ENCODE measurements at regions not wholly inside any gene's neighbourhood (a gene's known extent, or its start where the extent isn't known, plus 50 kb on each side); places are given as distances from the start of the nearest gene placed in this dataset.

GRCh38 chr22:48478529-48479265 is 1349.0 kb downstream of the BRD1 start:
- no peak for DNase-seq (ENCODE audit: low spot score)

GRCh38 chr22:48478124-48478523 is 1349.5 kb downstream of the BRD1 start:
- no peak for DNase-seq (ENCODE audit: low spot score)

- DNase-seq (ENCODE audit: low spot score): no peak
These were observed 1350.5 kb downstream of the BRD1 start for GRCh38 chr22:48477031-48477721.

- no peak for DNase-seq (ENCODE audit: low spot score)
These were observed 1351.1 kb downstream of the BRD1 start for GRCh38 chr22:48476577-48476976.

DNA sequence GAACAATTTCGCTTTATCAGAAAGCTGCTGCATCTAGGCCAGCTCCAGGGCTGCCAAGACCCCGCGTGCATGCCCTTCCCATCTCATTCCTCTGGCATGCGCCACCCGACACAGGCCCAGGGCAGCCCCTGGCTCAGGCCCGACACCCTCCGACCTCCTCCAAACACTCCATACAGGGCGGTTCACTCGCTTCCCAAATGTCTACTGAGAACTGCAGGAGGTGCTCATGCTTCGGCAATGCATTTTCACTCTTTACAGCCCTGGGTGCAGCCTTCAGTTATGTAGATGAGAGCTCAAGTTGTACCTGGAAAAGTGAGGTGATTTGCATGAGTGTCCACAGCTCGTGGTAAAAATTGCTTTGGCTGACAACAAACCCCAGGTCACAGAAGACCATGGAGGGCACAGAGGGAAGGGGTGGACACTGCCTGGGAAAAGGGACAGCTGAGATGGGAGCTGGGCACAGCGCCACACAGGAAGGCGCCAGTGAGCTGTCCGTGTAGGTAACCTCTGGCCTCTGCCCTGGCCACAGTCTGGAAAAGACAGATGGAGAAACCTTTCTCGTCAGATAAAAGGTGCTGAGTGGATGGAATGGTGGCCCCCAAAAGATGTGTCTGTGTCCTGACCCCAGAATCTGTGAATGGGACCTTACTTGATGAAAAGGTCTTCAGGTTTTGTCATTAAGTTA is 1351.9 kb downstream of the BRD1 start:
- no peak for DNase-seq (ENCODE audit: low spot score)

- no peak for DNase-seq (ENCODE audit: low spot score)
These were observed 1352.8 kb downstream of the BRD1 start for GRCh38 chr22:48474881-48475280.

DNA sequence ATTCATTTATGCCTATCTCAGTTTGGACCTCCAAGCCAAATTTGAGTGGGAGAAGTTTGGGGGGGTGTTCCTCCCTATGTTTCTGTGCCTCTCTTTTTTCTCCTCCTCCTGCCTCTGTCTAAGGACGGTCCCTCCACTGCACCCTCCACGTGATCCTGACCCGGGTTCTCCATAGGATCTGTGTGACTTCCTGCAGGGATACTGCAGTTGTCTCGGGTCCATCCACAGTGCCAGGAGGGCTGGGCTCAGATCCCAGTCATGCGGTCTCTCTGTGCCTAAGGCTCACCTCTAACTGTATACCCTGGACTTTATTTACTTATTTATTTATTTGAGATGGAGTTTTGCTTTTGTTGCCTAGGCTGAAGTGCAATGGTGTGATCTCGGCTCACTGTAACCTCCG is 1354.5 kb downstream of the BRD1 start:
- no peak for DNase-seq (ENCODE audit: low spot score)

GRCh38 chr22:48464246-48464645 is 1363.4 kb downstream of the BRD1 start:
- DNase-seq (ENCODE audit: low spot score): no peak

DNA sequence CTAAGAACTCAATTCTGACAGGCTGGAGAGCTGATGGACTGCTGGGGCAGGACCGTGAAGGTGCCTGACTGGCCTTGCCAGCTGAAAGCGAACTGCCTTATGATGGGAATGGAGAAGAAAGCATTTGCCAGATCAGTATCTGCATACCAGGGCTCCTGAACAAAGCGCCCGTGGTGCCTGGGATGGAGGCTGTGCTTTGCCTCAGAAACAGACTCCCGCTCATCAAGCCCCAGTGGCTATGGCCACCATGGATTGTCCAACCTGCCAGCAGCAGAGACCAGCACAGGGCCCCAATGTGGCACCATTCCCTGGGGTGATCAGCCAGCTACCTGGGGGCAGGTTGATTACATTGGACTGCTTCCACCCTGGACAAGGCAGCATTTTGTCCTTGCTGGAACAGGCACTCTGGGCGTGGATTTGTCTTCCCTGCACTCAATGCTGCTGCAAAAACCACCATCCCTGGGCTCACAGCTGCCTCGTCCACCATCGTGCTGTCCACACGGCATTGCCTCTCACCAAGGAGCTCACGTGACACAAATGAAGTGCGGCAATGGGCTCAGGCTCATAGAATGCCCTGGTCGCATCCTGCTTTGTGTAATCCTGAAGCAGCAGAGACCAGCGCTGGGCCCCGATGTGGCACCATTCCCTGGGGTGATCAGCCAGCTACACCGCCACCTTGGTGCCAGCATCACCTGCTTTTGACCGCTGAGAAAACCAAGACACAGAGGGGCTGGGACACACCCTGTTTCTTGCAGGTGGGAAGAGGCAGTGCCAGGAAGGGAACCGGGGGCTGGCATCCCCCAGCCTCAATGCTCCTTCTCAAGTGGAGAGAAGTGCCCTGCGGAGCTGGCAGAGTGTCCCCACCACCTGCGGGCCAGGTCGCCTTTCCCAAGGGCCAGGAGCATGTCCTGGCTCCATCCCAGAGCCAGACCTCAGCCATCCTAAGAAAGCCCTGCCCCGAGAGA is 1367.5 kb downstream of the BRD1 start:
- no peak for DNase-seq (ENCODE audit: low spot score)

GRCh38 chr22:48459259-48459658 is 1368.4 kb downstream of the BRD1 start:
- no peak for DNase-seq (ENCODE audit: low spot score)

- DNase-seq (ENCODE audit: low spot score): no peak
These were observed 1371.2 kb downstream of the BRD1 start for GRCh38 chr22:48456449-48456848.

- DNase-seq (ENCODE audit: low spot score): no peak
These were observed 1373.8 kb downstream of the BRD1 start for GRCh38 chr22:48453751-48454485.

DNA sequence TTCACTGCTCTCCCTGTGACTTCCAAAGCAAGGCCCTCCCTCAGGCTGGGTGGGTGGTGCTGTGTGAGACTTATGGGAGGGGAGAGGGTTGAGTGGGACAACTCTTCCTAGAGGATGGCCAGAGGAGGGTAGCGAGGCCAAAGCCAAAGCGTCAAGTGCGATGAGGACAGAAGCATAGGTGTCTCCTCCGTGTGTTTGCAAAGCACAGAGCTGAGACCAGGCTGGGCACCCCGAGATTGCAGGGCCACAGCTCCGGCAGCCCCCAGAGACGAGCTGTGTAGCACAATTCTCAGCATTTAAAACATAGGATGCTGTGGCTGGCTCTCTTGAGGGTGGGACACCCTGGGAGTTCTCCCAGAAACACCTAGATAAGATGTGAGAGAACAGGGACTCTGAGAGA is 1374.5 kb downstream of the BRD1 start:
- DNase-seq (ENCODE audit: low spot score): no peak

DNA sequence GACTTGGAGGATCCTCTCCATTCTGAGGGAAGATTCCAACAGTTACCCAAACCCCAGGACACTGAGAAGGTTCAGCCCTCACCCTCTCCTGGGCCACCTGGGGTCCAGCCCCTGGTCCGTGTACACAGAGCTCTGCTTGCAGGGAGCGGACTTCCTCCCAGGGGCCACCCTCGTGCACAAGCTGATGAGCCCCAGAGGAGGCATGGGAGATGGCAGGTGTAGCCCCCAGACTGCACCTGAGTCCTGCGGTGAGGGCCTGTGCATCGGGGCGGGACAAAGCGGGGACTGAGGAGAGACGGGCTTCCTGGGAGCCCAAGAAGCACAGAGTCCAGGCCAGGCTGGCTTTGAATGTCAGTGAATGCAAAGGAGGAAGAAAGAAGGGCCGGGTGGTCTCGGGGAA is 1374.9 kb downstream of the BRD1 start:
- DNase-seq (ENCODE audit: low spot score): no peak

GRCh38 chr22:48451891-48452290 is 1375.8 kb downstream of the BRD1 start:
- DNase-seq (ENCODE audit: low spot score): no peak

DNA sequence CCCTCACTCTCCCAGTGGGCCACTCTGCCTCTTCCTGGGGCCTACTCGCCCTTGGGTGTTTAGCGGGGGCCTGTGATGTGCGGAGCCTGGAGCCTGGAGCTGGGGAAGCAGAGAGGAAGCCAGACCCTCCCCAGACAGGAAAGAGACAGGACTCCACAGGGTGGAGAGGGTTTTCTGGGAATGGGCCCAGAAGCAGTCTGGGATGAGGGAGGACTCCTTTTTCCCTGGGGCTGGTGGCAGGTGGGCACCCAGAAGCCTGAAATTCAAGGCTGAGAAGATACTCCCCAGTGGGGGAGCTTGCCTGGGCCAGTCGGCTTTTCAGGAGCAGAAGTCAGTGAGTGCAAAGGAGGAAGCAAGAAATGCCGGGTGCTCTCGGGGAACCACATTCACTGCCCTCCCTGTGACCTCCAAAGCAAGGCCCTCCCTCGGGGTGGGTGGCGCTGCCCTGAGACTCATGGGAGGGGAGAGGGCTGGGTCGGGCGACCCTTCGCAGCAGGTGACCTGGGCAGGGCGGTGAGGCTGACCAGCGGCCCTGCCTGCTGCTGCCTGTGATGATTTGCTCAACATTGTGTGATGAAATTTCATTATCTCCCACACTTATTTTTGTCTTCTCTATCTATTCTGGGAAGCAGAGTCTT is 1377.4 kb downstream of the BRD1 start:
- no peak for DNase-seq (ENCODE audit: low spot score)

GRCh38 chr22:48449466-48450187 is 1378.0 kb downstream of the BRD1 start:
- no peak for DNase-seq (ENCODE audit: low spot score)

DNA sequence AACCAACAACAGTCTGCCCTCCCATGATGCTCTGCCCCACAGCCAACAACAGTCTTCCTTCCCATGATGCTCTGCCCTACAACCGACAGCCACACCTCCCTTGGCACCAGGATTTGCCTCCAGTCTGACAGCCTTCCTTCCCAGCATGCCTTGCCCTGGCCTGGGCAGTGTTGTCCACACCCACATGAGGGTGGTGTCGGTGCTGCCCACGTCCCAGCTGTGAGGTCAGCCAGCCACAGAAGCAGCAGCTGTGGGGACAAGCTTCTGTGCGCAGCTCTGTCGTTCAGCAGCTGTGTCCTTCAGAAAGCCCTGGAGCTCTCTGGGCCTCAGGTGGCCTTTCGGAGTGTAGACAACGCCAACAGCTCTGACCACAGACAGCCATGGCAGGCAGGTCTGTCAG is 1378.9 kb downstream of the BRD1 start:
- DNase-seq (ENCODE audit: low spot score): no peak

GRCh38 chr22:48445113-48445827 is 1382.4 kb downstream of the BRD1 start:
- DNase-seq (ENCODE audit: low spot score): no peak

Measured in HT-29 (cell line).